ENCODE measurements at regions not wholly inside any gene's neighbourhood (a gene's known extent, or its start where the extent isn't known, plus 50 kb on each side); places are given as distances from the start of the nearest gene placed in this dataset.

- TF ChIP-seq CTCF (IDR thresholded peaks at IDR 0.05), result no peak
- no peak for TF ChIP-seq POLR2A (IDR thresholded peaks at IDR 0.05)
These were observed 891.8 kb upstream of the SLITRK1 start for GRCh38 chr13:84774111-84774510.

All from stomach (tissue), 4 donors.